ENCODE measurements at regions not wholly inside any gene's neighbourhood (a gene's known extent, or its start where the extent isn't known, plus 50 kb on each side); places are given as distances from the start of the nearest gene placed in this dataset.

DNA sequence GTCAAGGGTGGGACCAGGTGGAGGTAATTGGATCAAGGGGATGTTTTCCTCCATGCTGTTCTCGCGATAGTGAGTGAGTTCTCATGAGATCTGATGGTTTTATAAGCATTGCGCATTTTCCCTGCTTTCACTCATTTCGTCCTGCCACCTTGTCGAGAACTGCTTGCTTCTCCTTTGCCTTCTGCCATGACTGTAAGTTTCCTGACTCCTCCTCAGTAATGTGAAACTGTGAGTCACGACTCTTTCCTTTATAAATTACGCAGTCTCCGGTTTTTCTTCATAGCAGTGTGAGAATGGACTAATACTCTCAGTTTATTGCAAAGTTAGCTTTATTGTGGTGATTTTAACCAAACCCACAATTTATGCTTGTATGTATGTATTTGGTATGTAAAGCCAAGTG is 878.5 kb upstream of the ANO3 start:
- DNase-seq (ENCODE audit: low read depth in 1 of 2, low spot score in 1 of 2) (no peak), FAIRE-seq (no peak), ATAC-seq (no peak)
- H3K27ac ChIP-seq: no peak overlapping the region
- POLR2A ChIA-PET: no interaction called here
- no peaks in the 10 kb centered on the region for H3K4me1 ChIP-seq
- WGBS (ENCODE audit: missing lambda C conversion rate): 32% methylated on average over 8 of the region's 8 CpGs
- H3K9me3 ChIP-seq: no peaks in the 10 kb centered on the region
- CTCF ChIA-PET: no interaction called here
- no peak overlapping the region for H3K4me2 ChIP-seq
- TF ChIP-seq NPAS2 (CRISPR knock-in tag; IDR thresholded peaks at IDR 0.05; ENCODE audit: borderline replicate concordance): no peak
- TF ChIP-seq, protein P1, sequence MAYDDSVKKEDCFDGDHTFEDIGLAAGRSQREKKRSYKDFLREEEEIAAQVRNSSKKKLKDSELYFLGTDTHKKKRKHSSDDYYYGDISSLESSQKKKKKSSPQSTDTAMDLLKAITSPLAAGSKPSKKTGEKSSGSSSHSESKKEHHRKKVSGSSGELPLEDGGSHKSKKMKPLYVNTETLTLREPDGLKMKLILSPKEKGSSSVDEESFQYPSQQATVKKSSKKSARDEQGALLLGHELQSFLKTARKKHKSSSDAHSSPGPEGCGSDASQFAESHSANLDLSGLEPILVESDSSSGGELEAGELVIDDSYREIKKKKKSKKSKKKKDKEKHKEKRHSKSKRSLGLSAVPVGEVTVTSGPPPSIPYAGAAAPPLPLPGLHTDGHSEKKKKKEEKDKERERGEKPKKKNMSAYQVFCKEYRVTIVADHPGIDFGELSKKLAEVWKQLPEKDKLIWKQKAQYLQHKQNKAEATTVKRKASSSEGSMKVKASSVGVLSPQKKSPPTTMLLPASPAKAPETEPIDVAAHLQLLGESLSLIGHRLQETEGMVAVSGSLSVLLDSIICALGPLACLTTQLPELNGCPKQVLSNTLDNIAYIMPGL (CRISPR knock-in tag; IDR thresholded peaks at IDR 0.05; ENCODE audit: borderline replicate concordance): no peak
- TF ChIP-seq, protein P2, sequence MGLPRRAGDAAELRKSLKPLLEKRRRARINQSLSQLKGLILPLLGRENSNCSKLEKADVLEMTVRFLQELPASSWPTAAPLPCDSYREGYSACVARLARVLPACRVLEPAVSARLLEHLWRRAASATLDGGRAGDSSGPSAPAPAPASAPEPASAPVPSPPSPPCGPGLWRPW (IDR thresholded peaks at IDR 0.05): no peak
- no peak for TF ChIP-seq HEYL (CRISPR knock-in tag; IDR thresholded peaks at IDR 0.05)
- TF ChIP-seq MAFK (IDR thresholded peaks at IDR 0.05; ENCODE audit: partially characterized antibody): no peak
- TF ChIP-seq RCOR1 (IDR thresholded peaks at IDR 0.05; ENCODE audit: low read depth, low read length): no peak
- no peak overlapping the region for H3K4me3 ChIP-seq

DNA sequence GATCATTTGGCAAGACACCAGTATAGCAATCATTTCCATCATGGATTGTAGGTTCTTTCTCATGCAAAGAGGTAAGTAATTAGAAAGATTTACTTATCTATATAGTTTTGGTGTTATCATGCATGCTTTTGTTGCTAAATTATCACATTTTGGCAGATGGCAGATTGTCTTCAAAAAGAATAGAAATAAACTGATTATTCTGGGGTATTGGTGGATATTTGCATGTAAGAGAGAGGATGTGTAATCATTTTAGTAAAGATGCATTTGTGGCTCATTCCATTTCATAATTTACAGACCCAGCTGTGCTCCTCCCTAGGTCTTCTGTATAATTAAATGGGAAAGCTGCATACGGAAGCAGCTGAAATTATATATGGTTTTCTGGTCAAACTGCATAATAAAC is 875.7 kb upstream of the ANO3 start:
- FAIRE-seq (no peak), ATAC-seq (no peak), DNase-seq (ENCODE audit: low read depth in 1 of 2, low spot score in 1 of 2) (no peak)
- Histone ChIP-seq H3K4me2 (no peak overlapping the region), H3K27ac (no peak overlapping the region), H3K9me3 (no peaks in the 10 kb centered on the region), H3K4me1 (no peaks in the 10 kb centered on the region), H3K4me3 (no peak overlapping the region)
- 18% methylated on average over 1 of the region's 1 CpG for WGBS (ENCODE audit: missing lambda C conversion rate)
- POLR2A ChIA-PET: no interaction called here
- CTCF ChIA-PET: no interaction called here
- TF ChIP-seq RAD21 (conservative IDR thresholded peaks at IDR 0.05 in 1 of 2, IDR thresholded peaks at IDR 0.05 in 1 of 2) (no peak), SREBF2 (IDR thresholded peaks at IDR 0.05) (no peak), CEBPB (IDR thresholded peaks at IDR 0.05) (no peak), RCOR1 (IDR thresholded peaks at IDR 0.05; ENCODE audit: low read depth, low read length) (no peak), NFE2L2 (conservative IDR thresholded peaks at IDR 0.05; ENCODE audit: low read length) (no peak), REST (IDR thresholded peaks at IDR 0.05) (no peak), ZC3H11A (IDR thresholded peaks at IDR 0.05) (no peak), ZNF302 (CRISPR knock-in tag; IDR thresholded peaks at IDR 0.05) (no peak), TFCP2L1 (CRISPR knock-in tag; IDR thresholded peaks at IDR 0.05) (no peak), E2F6 (IDR thresholded peaks at IDR 0.05; ENCODE audit: borderline replicate concordance, low read depth) (no peak), RARB (CRISPR knock-in tag; IDR thresholded peaks at IDR 0.05) (no peak), HDAC2 (IDR thresholded peaks at IDR 0.05) (no peak)
- TF ChIP-seq, protein P3, sequence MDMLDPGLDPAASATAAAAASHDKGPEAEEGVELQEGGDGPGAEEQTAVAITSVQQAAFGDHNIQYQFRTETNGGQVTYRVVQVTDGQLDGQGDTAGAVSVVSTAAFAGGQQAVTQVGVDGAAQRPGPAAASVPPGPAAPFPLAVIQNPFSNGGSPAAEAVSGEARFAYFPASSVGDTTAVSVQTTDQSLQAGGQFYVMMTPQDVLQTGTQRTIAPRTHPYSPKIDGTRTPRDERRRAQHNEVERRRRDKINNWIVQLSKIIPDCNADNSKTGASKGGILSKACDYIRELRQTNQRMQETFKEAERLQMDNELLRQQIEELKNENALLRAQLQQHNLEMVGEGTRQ (IDR thresholded peaks at IDR 0.05): no peak
- TF ChIP-seq, protein P4, sequence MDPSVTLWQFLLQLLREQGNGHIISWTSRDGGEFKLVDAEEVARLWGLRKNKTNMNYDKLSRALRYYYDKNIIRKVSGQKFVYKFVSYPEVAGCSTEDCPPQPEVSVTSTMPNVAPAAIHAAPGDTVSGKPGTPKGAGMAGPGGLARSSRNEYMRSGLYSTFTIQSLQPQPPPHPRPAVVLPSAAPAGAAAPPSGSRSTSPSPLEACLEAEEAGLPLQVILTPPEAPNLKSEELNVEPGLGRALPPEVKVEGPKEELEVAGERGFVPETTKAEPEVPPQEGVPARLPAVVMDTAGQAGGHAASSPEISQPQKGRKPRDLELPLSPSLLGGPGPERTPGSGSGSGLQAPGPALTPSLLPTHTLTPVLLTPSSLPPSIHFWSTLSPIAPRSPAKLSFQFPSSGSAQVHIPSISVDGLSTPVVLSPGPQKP (IDR thresholded peaks at IDR 0.05; ENCODE audit: low read depth, low read length): no peak

All from A549 (cell line).